WERI-Rb-1 (cell line): ENCODE measurements at regions not wholly inside any gene's neighbourhood (a gene's known extent, or its start where the extent isn't known, plus 50 kb on each side); places are given as distances from the start of the nearest gene placed in this dataset.

Experiments used
- DNase-seq: peaks from one replicate; pipeline ENCODE4 v3.0.0-alpha.2; 2020
- H3K27ac ChIP-seq: fragments of 250-450 bp; sonication (Bioruptor Pico); 2 replicates; pipeline ENCODE4 v1.5.1; 2020; ENCODE audit warnings: mild to moderate bottlenecking, moderate library complexity
- H3K27me3 ChIP-seq: fragments of 250-450 bp; sonication (Bioruptor Pico); 2 replicates; pipeline ENCODE4 v1.5.1; 2021; ENCODE audit warnings: mild to moderate bottlenecking, low read depth, moderate library complexity; ENCODE audit not compliant: insufficient read depth, severe bottlenecking
- H3K36me3 ChIP-seq: fragments of 250-450 bp; sonication (Bioruptor Pico); 2 replicates; pipeline ENCODE4 v1.5.1; 2020; ENCODE audit warnings: mild to moderate bottlenecking, moderate library complexity
- H3K4me3 ChIP-seq: 2 replicates; pipeline ENCODE4 v1.5.1; 2011; ENCODE audit warnings: low read depth, mild to moderate bottlenecking, control low read depth, low read length
- H3K9me3 ChIP-seq: fragments of 250-450 bp; sonication (Bioruptor Pico); 2 replicates; pipeline ENCODE4 v1.5.1; 2021; ENCODE audit warnings: mild to moderate bottlenecking, moderate library complexity; ENCODE audit not compliant: severe bottlenecking
- TF ChIP-seq, protein P1 (sequence below): IDR thresholded peaks from 2 replicates; pipeline ENCODE4 v1.5.1; 2011; ENCODE audit warnings: low read depth, mild to moderate bottlenecking, control low read depth, inconsistent platforms, low read length

GRCh38 chr10:130742941-130743675 is 568.4 kb downstream of the TCERG1L start:
- Histone ChIP-seq H3K9me3 (no peaks in the 10 kb centered on the region), H3K4me3 (no peak overlapping the region), H3K36me3 (no peaks in the 10 kb centered on the region), H3K27me3 (no peaks in the 10 kb centered on the region), H3K27ac (no peak overlapping the region)
- TF ChIP-seq, protein P1, sequence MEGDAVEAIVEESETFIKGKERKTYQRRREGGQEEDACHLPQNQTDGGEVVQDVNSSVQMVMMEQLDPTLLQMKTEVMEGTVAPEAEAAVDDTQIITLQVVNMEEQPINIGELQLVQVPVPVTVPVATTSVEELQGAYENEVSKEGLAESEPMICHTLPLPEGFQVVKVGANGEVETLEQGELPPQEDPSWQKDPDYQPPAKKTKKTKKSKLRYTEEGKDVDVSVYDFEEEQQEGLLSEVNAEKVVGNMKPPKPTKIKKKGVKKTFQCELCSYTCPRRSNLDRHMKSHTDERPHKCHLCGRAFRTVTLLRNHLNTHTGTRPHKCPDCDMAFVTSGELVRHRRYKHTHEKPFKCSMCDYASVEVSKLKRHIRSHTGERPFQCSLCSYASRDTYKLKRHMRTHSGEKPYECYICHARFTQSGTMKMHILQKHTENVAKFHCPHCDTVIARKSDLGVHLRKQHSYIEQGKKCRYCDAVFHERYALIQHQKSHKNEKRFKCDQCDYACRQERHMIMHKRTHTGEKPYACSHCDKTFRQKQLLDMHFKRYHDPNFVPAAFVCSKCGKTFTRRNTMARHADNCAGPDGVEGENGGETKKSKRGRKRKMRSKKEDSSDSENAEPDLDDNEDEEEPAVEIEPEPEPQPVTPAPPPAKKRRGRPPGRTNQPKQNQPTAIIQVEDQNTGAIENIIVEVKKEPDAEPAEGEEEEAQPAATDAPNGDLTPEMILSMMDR: no peak
- no peak for DNase-seq

GRCh38 chr10:130743751-130744271 is 567.7 kb downstream of the TCERG1L start:
- Histone ChIP-seq H3K27me3 (no peaks in the 10 kb centered on the region), H3K9me3 (no peaks in the 10 kb centered on the region), H3K27ac (no peak overlapping the region), H3K36me3 (no peaks in the 10 kb centered on the region), H3K4me3 (no peak overlapping the region)
- no peak for DNase-seq
- TF ChIP-seq, protein P1: no peak

DNA sequence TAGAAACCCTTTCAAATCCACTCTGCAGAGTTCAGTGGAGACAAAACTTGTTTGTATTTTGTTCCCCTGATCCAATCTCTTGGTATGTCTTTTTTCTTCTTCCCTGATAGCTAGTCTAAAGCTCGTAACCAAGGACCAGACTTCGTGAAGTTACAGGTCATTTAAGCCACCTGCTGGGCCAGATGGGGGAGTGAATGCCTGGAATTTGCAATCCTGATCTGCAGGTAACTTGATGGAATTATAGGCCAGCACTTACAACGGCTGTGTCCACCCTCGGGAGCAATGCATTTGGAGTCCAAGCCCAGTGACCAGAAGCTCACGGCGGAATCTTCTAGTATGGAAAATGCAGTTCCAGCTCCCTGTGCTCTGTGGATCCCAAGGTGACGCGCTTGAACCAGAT is 566.9 kb downstream of the TCERG1L start:
- H3K36me3 ChIP-seq: no peaks in the 10 kb centered on the region
- TF ChIP-seq, protein P1: no peak
- no peak overlapping the region for H3K27ac ChIP-seq
- H3K27me3 ChIP-seq: no peaks in the 10 kb centered on the region
- no peaks in the 10 kb centered on the region for H3K9me3 ChIP-seq
- no peak overlapping the region for H3K4me3 ChIP-seq
- DNase-seq: no peak

GRCh38 chr10:130745251-130745650 is 566.3 kb downstream of the TCERG1L start:
- Histone ChIP-seq H3K4me3 (no peak overlapping the region), H3K27me3 (no peaks in the 10 kb centered on the region), H3K27ac (no peak overlapping the region), H3K9me3 (no peaks in the 10 kb centered on the region), H3K36me3 (no peaks in the 10 kb centered on the region)
- TF ChIP-seq, protein P1: no peak
- DNase-seq: no peak

GRCh38 chr10:130745821-130746220 is 565.7 kb downstream of the TCERG1L start:
- H3K27ac ChIP-seq: no peak overlapping the region
- no peak for DNase-seq
- no peak overlapping the region for H3K4me3 ChIP-seq
- H3K9me3 ChIP-seq: no peaks in the 10 kb centered on the region
- H3K27me3 ChIP-seq: no peaks in the 10 kb centered on the region
- TF ChIP-seq, protein P1: no peak
- no peaks in the 10 kb centered on the region for H3K36me3 ChIP-seq

DNA sequence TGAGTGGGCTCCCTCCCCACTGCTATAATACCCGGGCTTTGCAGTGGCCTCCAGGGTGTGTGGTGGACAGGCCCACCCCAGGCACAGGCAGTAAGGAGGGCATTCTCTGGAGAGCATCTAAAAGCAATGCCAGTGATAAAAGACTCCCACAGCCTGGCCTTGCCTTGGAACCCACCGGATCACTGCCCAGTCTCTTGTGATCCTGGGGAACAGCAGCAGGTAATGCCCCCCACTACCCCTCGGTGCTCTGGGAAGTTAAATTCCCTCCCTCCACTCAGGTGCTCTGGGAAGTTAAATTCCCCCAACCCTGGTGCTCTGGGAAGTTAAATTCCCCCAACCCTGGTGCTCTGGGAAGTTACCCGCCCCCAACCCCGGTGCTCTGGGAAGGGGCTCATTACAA is 565.2 kb downstream of the TCERG1L start:
- DNase-seq: no peak
- TF ChIP-seq, protein P1: no peak
- no peaks in the 10 kb centered on the region for H3K27me3 ChIP-seq
- no peak overlapping the region for H3K27ac ChIP-seq
- no peak overlapping the region for H3K4me3 ChIP-seq
- no peaks in the 10 kb centered on the region for H3K36me3 ChIP-seq
- H3K9me3 ChIP-seq: no peaks in the 10 kb centered on the region
